Keratinocyte (primary cell): ENCODE measurements at regions not wholly inside any gene's neighbourhood (a gene's known extent, or its start where the extent isn't known, plus 50 kb on each side); places are given as distances from the start of the nearest gene placed in this dataset.
A peak's percentile ranks its signal among the peaks of the same experiment; 100 is the strongest.

ENCODE experiments used
- DNase-seq: peaks from one replicate; pipeline ENCODE4 v3.0.0-alpha.2; 2011; ENCODE audit warnings: low read depth, missing footprints, low spot score
- FAIRE-seq: peaks from 2 replicates; lab custom pipeline; 2011; peaks lifted over from hg19 to GRCh38; lab: Jason Lieb, UNC
- H2AFZ ChIP-seq: 2 replicates; pipeline ENCODE4 v1.6.0; 2012; ENCODE audit warnings: low read length, control low read depth, inconsistent platforms; ENCODE audit not compliant: control insufficient read depth
- H3K27ac ChIP-seq: 2 replicates; pipeline ENCODE4 v1.5.1; 2011; ENCODE audit warnings: low read length; ENCODE audit not compliant: control insufficient read depth, insufficient read depth
- H3K27me3 ChIP-seq: 3 replicates; pipeline ENCODE4 v1.6.0; 2011; ENCODE audit warnings: low read length; ENCODE audit not compliant: control insufficient read depth, insufficient read depth; ENCODE audit errors: extremely low read depth
- H3K36me3 ChIP-seq, 2 experiments: 2 replicates in 1 of 2; 3 replicates in 1 of 2; pipeline ENCODE4 v1.5.1; 2011; ENCODE audit warnings: low read length in 2 of 2, mild to moderate bottlenecking in 1 of 2; ENCODE audit not compliant: control insufficient read depth in 2 of 2, insufficient read depth in 2 of 2; ENCODE audit errors: extremely low read depth in 1 of 2
- H3K4me1 ChIP-seq: 3 replicates; pipeline ENCODE4 v1.5.1; 2011; ENCODE audit warnings: low read length; ENCODE audit not compliant: control insufficient read depth, insufficient read depth; ENCODE audit errors: extremely low read depth
- H3K4me2 ChIP-seq: 3 replicates; pipeline ENCODE4 v1.6.0; 2011; ENCODE audit warnings: low read depth, low read length; ENCODE audit not compliant: control insufficient read depth, insufficient read depth; ENCODE audit errors: extremely low read depth
- H3K4me3 ChIP-seq, 3 experiments: fragments of 200-600 bp in 1 of 3; sonication (generic) in 1 of 3; 2 replicates in 2 of 3; 3 replicates in 1 of 3; pipeline ENCODE4 v1.5.1; 2011 to 2016; ENCODE audit warnings: low read length in 3 of 3, mild to moderate bottlenecking in 3 of 3, control low read depth in 2 of 3, inconsistent platforms in 1 of 3, low read depth in 1 of 3, mixed read lengths in 1 of 3, mixed run types in 1 of 3, moderate library complexity in 1 of 3; ENCODE audit not compliant: control insufficient read depth in 2 of 3, insufficient read depth in 2 of 3; ENCODE audit errors: extremely low read depth in 1 of 3
- H3K79me2 ChIP-seq: 2 replicates; pipeline ENCODE4 v1.6.0; 2012; ENCODE audit warnings: low read length; ENCODE audit not compliant: control insufficient read depth, insufficient read depth
- H3K9ac ChIP-seq: 3 replicates; pipeline ENCODE4 v1.6.0; 2011; ENCODE audit warnings: low read length; ENCODE audit not compliant: control insufficient read depth, insufficient read depth; ENCODE audit errors: extremely low read depth
- H3K9me1 ChIP-seq: 3 replicates; pipeline ENCODE4 v1.6.0; 2011; ENCODE audit warnings: low read length; ENCODE audit not compliant: control insufficient read depth, insufficient read depth; ENCODE audit errors: extremely low read depth
- H3K9me3 ChIP-seq: 2 replicates; pipeline ENCODE4 v1.5.1; 2012; ENCODE audit warnings: low read depth, low read length; ENCODE audit not compliant: control insufficient read depth
- H4K20me1 ChIP-seq: 3 replicates; pipeline ENCODE4 v1.6.0; 2011; ENCODE audit warnings: low read length; ENCODE audit not compliant: control insufficient read depth, insufficient read depth; ENCODE audit errors: extremely low read depth
- CTCF ChIP-seq, 3 experiments: IDR thresholded peaks in 1 of 3; conservative IDR thresholded peaks in 1 of 3; optimal IDR thresholded peaks in 1 of 3; 2 replicates in 2 of 3; 3 replicates in 1 of 3; pipeline versions ENCODE3 to v1.5.1; 2011; ENCODE audit warnings: low read length in 3 of 3, mild to moderate bottlenecking in 3 of 3, moderate library complexity in 2 of 3, control low read depth in 1 of 3, inconsistent platforms in 1 of 3; ENCODE audit not compliant: insufficient read depth in 2 of 3; ENCODE audit errors: extremely low read depth in 1 of 3
- EZH2 ChIP-seq: IDR thresholded peaks from one replicate; pipeline ENCODE4 v1.6.1; 2012; ENCODE audit warnings: inconsistent platforms, mild to moderate bottlenecking, low read length, moderate library complexity
- dilution Hi-C: fragments of 300-500 bp; cut with MboI; formaldehyde crosslinking; loops from one replicate; pipeline ENCODE4 v1.7.0; 2020; ENCODE audit warnings: low sequenced_read_pairs; ENCODE audit not compliant: extremely low pct_ligation_motif_present

- H3K4me1 ChIP-seq, result peaks cover 40% of the 10 kb centered on the region
- H3K79me2 ChIP-seq, result no peaks in the 10 kb centered on the region
- dilution Hi-C loops, result no loop called here
- H2AFZ ChIP-seq, result no peak overlapping the region
- H3K4me2 ChIP-seq, result no peak overlapping the region
- no peaks in the 10 kb centered on the region for H3K9me1 ChIP-seq
- no peak overlapping the region for H3K4me3 ChIP-seq
- TF ChIP-seq EZH2, result no peak
- no peak for TF ChIP-seq CTCF (optimal IDR thresholded peaks at IDR 0.05 in 1 of 3, IDR thresholded peaks at IDR 0.05 in 1 of 3, conservative IDR thresholded peaks at IDR 0.05 in 1 of 3; ENCODE audit: extremely low read depth in 1 of 3, insufficient read depth in 2 of 3, low read length in 3 of 3)
- FAIRE-seq, result no peak
- H3K9me3 ChIP-seq, result no peaks in the 10 kb centered on the region
- H3K9ac ChIP-seq, result no peak overlapping the region
- no peaks in the 10 kb centered on the region for H3K27me3 ChIP-seq
- H3K27ac ChIP-seq, result no peak overlapping the region
- H4K20me1 ChIP-seq, result no peaks in the 10 kb centered on the region
- H3K36me3 ChIP-seq, result no peaks in the 10 kb centered on the region
- no peak for DNase-seq
These were observed 91.3 kb downstream of the RIPK4 start for GRCh38 chr21:41675574-41675973.

DNA sequence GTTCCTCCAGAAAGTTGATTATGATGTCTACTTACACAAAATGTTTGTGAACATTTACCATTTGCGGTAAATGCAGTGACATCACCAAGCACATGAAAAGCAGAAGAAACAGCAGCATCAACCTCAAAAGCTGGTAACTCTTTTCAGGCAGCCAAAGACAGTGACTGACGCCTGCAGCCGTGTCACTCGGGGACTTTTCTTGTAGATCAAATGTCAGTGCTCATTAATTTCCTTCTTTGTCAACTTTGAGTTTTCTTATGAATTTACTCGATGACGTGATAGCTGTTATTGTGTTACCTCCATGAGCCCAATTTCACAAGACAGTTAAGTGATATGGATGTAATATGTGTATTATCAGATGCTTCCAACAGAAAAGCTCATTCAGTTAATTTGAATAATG, 92.5 kb downstream of the RIPK4 start:
- no peak for DNase-seq
- H3K4me2 ChIP-seq, result no peak overlapping the region
- H3K9ac ChIP-seq, result no peak overlapping the region
- H2AFZ ChIP-seq, result no peak overlapping the region
- H3K36me3 ChIP-seq, result no peaks in the 10 kb centered on the region
- H3K27me3 ChIP-seq, result no peaks in the 10 kb centered on the region
- H3K9me3 ChIP-seq, result no peaks in the 10 kb centered on the region
- dilution Hi-C loops, result no loop called here
- no peak overlapping the region for H3K4me3 ChIP-seq
- FAIRE-seq, result peak; percentile 71
- H3K4me1 ChIP-seq, result peaks cover 34% of the 10 kb centered on the region
- TF ChIP-seq EZH2 (no peak), CTCF (optimal IDR thresholded peaks at IDR 0.05 in 1 of 3, IDR thresholded peaks at IDR 0.05 in 1 of 3, conservative IDR thresholded peaks at IDR 0.05 in 1 of 3; ENCODE audit: extremely low read depth in 1 of 3, insufficient read depth in 2 of 3, low read length in 3 of 3) (no peak)
- no peaks in the 10 kb centered on the region for H3K9me1 ChIP-seq
- no peak overlapping the region for H3K27ac ChIP-seq
- no peaks in the 10 kb centered on the region for H3K79me2 ChIP-seq
- no peaks in the 10 kb centered on the region for H4K20me1 ChIP-seq
